Body of pancreas (tissue), 4 donors: ENCODE measurements at regions not wholly inside any gene's neighbourhood (a gene's known extent, or its start where the extent isn't known, plus 50 kb on each side); places are given as distances from the start of the nearest gene placed in this dataset.
A peak's percentile ranks its signal among the peaks of the same experiment; 100 is the strongest.

Source experiments
- ATAC-seq: fragments of 150-250 bp; one replicate; pipeline ENCODE4 v1.9.1; 2016
- DNase-seq, 4 donors: peaks; one replicate each; pipeline ENCODE4 v3.0.0-alpha.2; 2019
- H3K27ac ChIP-seq, 4 donors: fragments of 200-600 bp; sonication (generic); 1 replicate in 3 of 4; 2 replicates in 1 of 4; pipeline versions ENCODE4 v1.5.1 to v1.6.1; 2016 to 2019; ENCODE audit warnings: mild to moderate bottlenecking in 1 of 4, mixed read lengths in 1 of 4, moderate library complexity in 1 of 4
- H3K27me3 ChIP-seq, 2 donors: fragments of 200-600 bp; sonication (generic); one replicate each; pipeline ENCODE4 v1.6.0; 2016; ENCODE audit warnings: mild to moderate bottlenecking in 1 of 2
- H3K36me3 ChIP-seq, 2 donors: fragments of 200-600 bp; sonication (generic); replicated peaks in 1 of 2; 2 replicates each; pipeline ENCODE4 v1.5.1; 2016; ENCODE audit warnings: low read depth in 2 of 2; ENCODE audit not compliant: insufficient read depth in 1 of 2
- H3K4me1 ChIP-seq: fragments of 200-600 bp; sonication (generic); one replicate; pipeline ENCODE4 v1.6.0; 2016
- H3K4me3 ChIP-seq, 2 donors: fragments of 200-600 bp; sonication (generic); 1 replicate in 1 of 2; 2 replicates in 1 of 2; pipeline ENCODE4 v1.5.1; 2016 to 2019
- H3K9me3 ChIP-seq, 3 donors: fragments of 200-600 bp; sonication (generic); 1 replicate in 2 of 3; 2 replicates in 1 of 3; pipeline ENCODE4 v1.5.1; 2016
- CTCF ChIP-seq, 7 experiments: fragments of 450-650 bp in 4 of 7; fragments of 200-600 bp in 3 of 7; sonication (generic) in 3 of 7; IDR thresholded peaks; one replicate each; pipeline ENCODE4 v1.5.1; 2016 to 2019; ENCODE audit warnings: antibody characterized with exemption in 7 of 7
- POLR2A ChIP-seq, 3 donors: fragments of 450-650 bp; IDR thresholded peaks; one replicate each; pipeline ENCODE4 v1.6.1; 2016; ENCODE audit warnings: antibody characterized with exemption in 3 of 3, mild to moderate bottlenecking in 2 of 3
- WGBS, 2 donors: methylation state at CpG; one replicate each; pipeline ENCODE4 v1.1.5; 2017; 5-methylcytosine and 5-hydroxymethylcytosine counted together
- intact Hi-C: fragments of 100-400 bp; cut with DNase I; formaldehyde crosslinking; loops from one replicate; pipeline ENCODE4 v1.15.1; 2023

- ATAC-seq = no peak
- TF ChIP-seq POLR2A (IDR thresholded peaks at IDR 0.05) (no peak), CTCF (IDR thresholded peaks at IDR 0.05) (no peak)
- H3K4me3 ChIP-seq = no peak overlapping the region
- peaks cover 3% of the 10 kb centered on the region for H3K4me1 ChIP-seq
- intact Hi-C loops = no loop called here
- peak overlapping the region in 1 of 4 donors; percentile 19 for H3K27ac ChIP-seq
- no peaks in the 10 kb centered on the region for H3K27me3 ChIP-seq
- H3K36me3 ChIP-seq = no peaks in the 10 kb centered on the region
- DNase-seq = no peak
- H3K9me3 ChIP-seq = no peaks in the 10 kb centered on the region
- 69 to 90% methylated on average over 3 of the region's 3 CpGs for WGBS, 2 donors
Observed at GRCh38 chr15:70320077-70320476, 222.4 kb upstream of the TLE3 start.

- H3K36me3 ChIP-seq = no peaks in the 10 kb centered on the region
- H3K27ac ChIP-seq = no peak overlapping the region
- H3K9me3 ChIP-seq = no peaks in the 10 kb centered on the region
- intact Hi-C loops = no loop called here
- peaks cover 3% of the 10 kb centered on the region for H3K4me1 ChIP-seq
- DNase-seq (no peak), ATAC-seq (no peak)
- H3K4me3 ChIP-seq = no peak overlapping the region
- WGBS, 2 donors = 77 to 87% methylated on average over 4 of the region's 4 CpGs
- TF ChIP-seq POLR2A (IDR thresholded peaks at IDR 0.05) (no peak), CTCF (IDR thresholded peaks at IDR 0.05) (no peak)
- no peaks in the 10 kb centered on the region for H3K27me3 ChIP-seq
Observed at GRCh38 chr15:70319466-70319865, 221.7 kb upstream of the TLE3 start.

- Histone ChIP-seq H3K36me3 (no peaks in the 10 kb centered on the region), H3K4me3 (no peak overlapping the region), H3K27me3 (no peaks in the 10 kb centered on the region), H3K9me3 (no peaks in the 10 kb centered on the region), H3K27ac (no peak overlapping the region), H3K4me1 (peaks cover 3% of the 10 kb centered on the region)
- TF ChIP-seq POLR2A (IDR thresholded peaks at IDR 0.05) (no peak), CTCF (IDR thresholded peaks at IDR 0.05) (no peak)
- ATAC-seq (no peak), DNase-seq (no peak)
- intact Hi-C loops = no loop called here
- WGBS, 2 donors = 62 to 69% methylated on average over 11 of the region's 11 CpGs
Observed at GRCh38 chr15:70318594-70319465, 221.1 kb upstream of the TLE3 start.

- ATAC-seq = no peak
- 84 to 88% methylated on average over 6 to 8 of the region's 8 CpGs for WGBS, 2 donors
- H3K9me3 ChIP-seq = no peaks in the 10 kb centered on the region
Observed at GRCh38 chr15:70316059-70316600, 218.4 kb upstream of the TLE3 start.

More at GRCh38 chr15:70316059-70316600, 218.4 kb upstream of the TLE3 start:
- H3K27me3 ChIP-seq = no peaks in the 10 kb centered on the region
- peaks cover 3% of the 10 kb centered on the region for H3K4me1 ChIP-seq
- H3K27ac ChIP-seq = no peak overlapping the region
- intact Hi-C loops = no loop called here
- H3K4me3 ChIP-seq = no peak overlapping the region
- TF ChIP-seq CTCF (IDR thresholded peaks at IDR 0.05) = no peak
- TF ChIP-seq POLR2A (IDR thresholded peaks at IDR 0.05) = no peak
- no peak for DNase-seq
- no peaks in the 10 kb centered on the region for H3K36me3 ChIP-seq
